GM18909 (cell line): ENCODE measurements at regions not wholly inside any gene's neighbourhood (a gene's known extent, or its start where the extent isn't known, plus 50 kb on each side); places are given as distances from the start of the nearest gene placed in this dataset.

Source experiments
- ATAC-seq: cut with Tn5 transposase; IDR thresholded peaks from one replicate; pipeline ENCODE4 v1.9.1; 2021; ENCODE audit warnings: mild to moderate bottlenecking; ENCODE audit not compliant: unreplicated experiment, poor library complexity

- no peak for ATAC-seq
Measured at GRCh38 chr7:11895337-11895736, 63.3 kb upstream of the THSD7A start.

GRCh38 chr7:11896663-11897062 lies 64.7 kb upstream of the THSD7A start:
- ATAC-seq: no peak

GRCh38 chr7:11899247-11899646 lies 67.2 kb upstream of the THSD7A start:
- no peak for ATAC-seq

- ATAC-seq: no peak
Measured at GRCh38 chr7:11910253-11910652, 78.3 kb upstream of the THSD7A start.

GRCh38 chr7:11911900-11912299 lies 79.9 kb upstream of the THSD7A start:
- no peak for ATAC-seq

GRCh38 chr7:11914645-11915044 lies 82.6 kb upstream of the THSD7A start:
- ATAC-seq: no peak

GRCh38 chr7:11923376-11923930 lies 91.5 kb upstream of the THSD7A start:
- no peak for ATAC-seq

GRCh38 chr7:11931307-11931706 lies 99.3 kb upstream of the THSD7A start:
- no peak for ATAC-seq

- ATAC-seq: no peak
Measured at GRCh38 chr7:11934796-11935195, 102.8 kb upstream of the THSD7A start.

GRCh38 chr7:11935905-11936304 lies 103.9 kb upstream of the THSD7A start:
- no peak for ATAC-seq

GRCh38 chr7:11946794-11947193 lies 114.8 kb upstream of the THSD7A start:
- no peak for ATAC-seq

- ATAC-seq: no peak
Measured at GRCh38 chr7:11950281-11950680, 118.3 kb upstream of the THSD7A start.

GRCh38 chr7:11950942-11951341 lies 118.9 kb upstream of the THSD7A start:
- ATAC-seq: no peak

- no peak for ATAC-seq
Measured at GRCh38 chr7:11951909-11952308, 119.9 kb upstream of the THSD7A start.

GRCh38 chr7:11952972-11953371 lies 121.0 kb upstream of the THSD7A start:
- ATAC-seq: no peak

GRCh38 chr7:11956991-11957390 lies 125.0 kb upstream of the THSD7A start:
- no peak for ATAC-seq

- no peak for ATAC-seq
Measured at GRCh38 chr7:11957956-11958355, 126.0 kb upstream of the THSD7A start.

- ATAC-seq: no peak
Measured at GRCh38 chr7:11959121-11959520, 127.1 kb upstream of the THSD7A start.

GRCh38 chr7:11960621-11961020 lies 128.6 kb upstream of the THSD7A start:
- ATAC-seq: no peak

GRCh38 chr7:11969643-11970042 lies 137.6 kb upstream of the THSD7A start:
- no peak for ATAC-seq

GRCh38 chr7:11970132-11970531 lies 138.1 kb upstream of the THSD7A start:
- no peak for ATAC-seq

GRCh38 chr7:11985376-11985775 lies 153.4 kb upstream of the THSD7A start:
- ATAC-seq: no peak

- no peak for ATAC-seq
Measured at GRCh38 chr7:11985971-11986370, 154.0 kb upstream of the THSD7A start.
